Brain microvascular endothelial cell (primary cell): ENCODE measurements at regions not wholly inside any gene's neighbourhood (a gene's known extent, or its start where the extent isn't known, plus 50 kb on each side); places are given as distances from the start of the nearest gene placed in this dataset.

Source experiments
- DNase-seq: peaks from one replicate; pipeline ENCODE4 v3.0.0-alpha.2; 2020
- H3K27ac ChIP-seq: fragments of 250-450 bp; sonication (Bioruptor Pico); 2 replicates; pipeline ENCODE4 v1.5.1; 2020; ENCODE audit warnings: mild to moderate bottlenecking, moderate library complexity
- H3K27me3 ChIP-seq: fragments of 250-450 bp; sonication (Bioruptor Pico); replicated peaks from 2 replicates; pipeline ENCODE4 v1.5.1; 2020; ENCODE audit warnings: mild to moderate bottlenecking
- H3K36me3 ChIP-seq: fragments of 250-450 bp; sonication (Bioruptor Pico); replicated peaks from 2 replicates; pipeline ENCODE4 v1.5.1; 2020; ENCODE audit warnings: mild to moderate bottlenecking
- H3K4me3 ChIP-seq: 2 replicates; pipeline ENCODE4 v1.5.1; 2011; ENCODE audit warnings: low read depth, mild to moderate bottlenecking, control low read depth, low read length, moderate library complexity
- CTCF ChIP-seq: IDR thresholded peaks from 2 replicates; pipeline ENCODE4 v1.5.1; 2011; ENCODE audit warnings: low read depth, mild to moderate bottlenecking, moderate library complexity, low read length, control low read depth, inconsistent platforms; ENCODE audit errors: missing control alignments
- in situ Hi-C: cut with HindIII; loops from 2 replicates; pipeline ENCODE4 v1.10.0; 2017; ENCODE audit warnings: low sequenced_read_pairs, low pct_ligation_motif_present

- DNase-seq: no peak
- in situ Hi-C loops: no loop called here
- Histone ChIP-seq H3K4me3 (no peak overlapping the region), H3K27me3 (no peaks in the 10 kb centered on the region), H3K27ac (no peak overlapping the region), H3K36me3 (no peaks in the 10 kb centered on the region)
- TF ChIP-seq CTCF: no peak
Measured at GRCh38 chr19:28521614-28522544, 691.1 kb downstream of the UQCRFS1 start.

- in situ Hi-C loops: no loop called here
- no peak for TF ChIP-seq CTCF
- H3K4me3 ChIP-seq: no peak overlapping the region
- no peak overlapping the region for H3K27ac ChIP-seq
- H3K27me3 ChIP-seq: no peaks in the 10 kb centered on the region
- no peaks in the 10 kb centered on the region for H3K36me3 ChIP-seq
- no peak for DNase-seq
Measured at GRCh38 chr19:28520998-28521568, 691.9 kb downstream of the UQCRFS1 start.

DNA sequence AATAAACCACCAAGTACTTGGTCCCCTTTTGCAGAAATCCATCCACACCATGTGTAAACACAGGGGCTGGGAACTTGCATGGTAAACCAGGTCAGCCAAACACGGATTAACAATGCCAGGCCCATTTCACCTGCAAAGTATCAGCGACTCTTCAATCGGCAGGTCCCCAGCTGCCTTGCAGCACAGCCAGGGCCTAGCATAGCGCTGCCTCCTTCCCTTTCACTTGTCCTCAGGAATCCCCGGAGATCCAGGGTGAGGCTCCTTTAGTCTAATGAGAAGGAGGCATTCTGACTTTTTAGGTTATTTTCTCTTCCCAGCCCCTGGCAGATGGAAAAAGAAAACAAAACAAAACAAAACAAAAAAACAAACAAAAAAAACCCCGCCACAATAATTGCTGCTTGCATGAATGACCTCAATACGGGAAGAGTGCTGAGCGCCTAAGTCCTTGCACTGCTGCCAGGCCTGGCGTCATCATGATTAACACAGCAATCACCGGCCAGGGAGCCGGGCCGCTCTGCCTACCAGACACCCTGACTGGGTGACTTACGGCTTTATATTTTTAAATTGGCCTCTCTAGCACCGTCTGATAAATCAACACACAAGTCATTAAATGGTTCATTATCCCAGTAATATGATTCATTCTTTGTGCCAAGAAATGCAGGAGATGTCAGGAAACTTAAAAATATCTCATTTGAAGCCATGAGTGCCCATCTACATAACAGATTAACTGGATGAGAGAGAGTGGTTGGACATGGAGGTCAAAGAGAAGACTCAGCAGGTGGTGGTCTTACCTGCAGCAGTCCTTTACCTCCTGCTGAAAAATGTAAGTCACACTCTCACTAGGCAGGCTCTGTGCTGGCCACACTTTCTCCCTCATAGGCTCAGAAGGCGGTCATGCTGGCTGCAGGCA lies 692.7 kb downstream of the UQCRFS1 start:
- Histone ChIP-seq H3K27ac (no peak overlapping the region), H3K4me3 (no peak overlapping the region), H3K36me3 (no peaks in the 10 kb centered on the region), H3K27me3 (no peaks in the 10 kb centered on the region)
- no peak for DNase-seq
- TF ChIP-seq CTCF: no peak
- in situ Hi-C loops: no loop called here

GRCh38 chr19:28519218-28519779 lies 693.7 kb downstream of the UQCRFS1 start:
- no peaks in the 10 kb centered on the region for H3K36me3 ChIP-seq
- no peak overlapping the region for H3K4me3 ChIP-seq
- DNase-seq: no peak
- no peak for TF ChIP-seq CTCF
- H3K27me3 ChIP-seq: no peaks in the 10 kb centered on the region
- no peak overlapping the region for H3K27ac ChIP-seq
- in situ Hi-C loops: no loop called here

- H3K27me3 ChIP-seq: no peaks in the 10 kb centered on the region
Measured at GRCh38 chr19:28516415-28516872, 696.5 kb downstream of the UQCRFS1 start.

More at GRCh38 chr19:28516415-28516872, 696.5 kb downstream of the UQCRFS1 start:
- no peak overlapping the region for H3K27ac ChIP-seq
- no peak for TF ChIP-seq CTCF
- in situ Hi-C loops: no loop called here
- no peaks in the 10 kb centered on the region for H3K36me3 ChIP-seq
- no peak for DNase-seq
- no peak overlapping the region for H3K4me3 ChIP-seq
